Hepatocyte (in vitro differentiated cells): ENCODE measurements at regions not wholly inside any gene's neighbourhood (a gene's known extent, or its start where the extent isn't known, plus 50 kb on each side); places are given as distances from the start of the nearest gene placed in this dataset.

ENCODE experiments used
- CTCF ChIP-seq: fragments of 200-600 bp; sonication (generic); IDR thresholded peaks from 2 replicates; pipeline ENCODE4 v1.5.1; 2016; ENCODE audit warnings: antibody characterized with exemption, mild to moderate bottlenecking; ENCODE audit not compliant: poor library complexity
- EZH2 ChIP-seq: fragments of 200-600 bp; sonication (generic); IDR thresholded peaks from 2 replicates; pipeline ENCODE4 v1.6.1; 2016; ENCODE audit warnings: antibody characterized with exemption, mild to moderate bottlenecking, borderline replicate concordance

GRCh38 chr7:88597941-88598425, 161.5 kb upstream of the ZNF804B start:
- TF ChIP-seq CTCF = no peak
- TF ChIP-seq EZH2 = no peak
